HG03439 (cell line): ENCODE measurements at regions not wholly inside any gene's neighbourhood (a gene's known extent, or its start where the extent isn't known, plus 50 kb on each side); places are given as distances from the start of the nearest gene placed in this dataset.
"Not testable (repeated sequence)": the region's sequence is repeated elsewhere in the genome, so short reads cannot be mapped to it uniquely, and the experiment has no call there.

Source experiments
- ATAC-seq: cut with Tn5 transposase; IDR thresholded peaks from one replicate; pipeline ENCODE4 v1.9.1; 2021; ENCODE audit warnings: mild to moderate bottlenecking, moderate library complexity; ENCODE audit not compliant: unreplicated experiment

DNA sequence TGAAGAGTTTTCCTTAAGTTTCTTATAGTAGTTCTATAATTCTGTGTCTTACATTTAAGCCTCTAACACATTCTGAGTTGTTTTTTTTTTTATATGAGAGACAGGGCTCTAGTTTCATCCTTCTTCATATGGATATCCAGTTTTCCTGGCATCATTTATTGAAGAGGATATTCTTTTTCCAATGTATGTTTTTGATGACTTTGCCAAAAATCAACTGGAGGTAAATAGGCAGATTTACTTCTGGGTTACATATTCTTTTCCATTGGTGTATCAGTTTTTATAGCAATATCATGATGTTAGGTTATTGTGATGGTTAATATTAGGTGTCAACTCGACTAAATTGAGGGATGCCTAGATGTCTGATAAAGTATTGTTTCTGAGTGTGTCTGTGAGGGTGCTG is 650.7 kb upstream of the GRID2 start:
- ATAC-seq = no peak

DNA sequence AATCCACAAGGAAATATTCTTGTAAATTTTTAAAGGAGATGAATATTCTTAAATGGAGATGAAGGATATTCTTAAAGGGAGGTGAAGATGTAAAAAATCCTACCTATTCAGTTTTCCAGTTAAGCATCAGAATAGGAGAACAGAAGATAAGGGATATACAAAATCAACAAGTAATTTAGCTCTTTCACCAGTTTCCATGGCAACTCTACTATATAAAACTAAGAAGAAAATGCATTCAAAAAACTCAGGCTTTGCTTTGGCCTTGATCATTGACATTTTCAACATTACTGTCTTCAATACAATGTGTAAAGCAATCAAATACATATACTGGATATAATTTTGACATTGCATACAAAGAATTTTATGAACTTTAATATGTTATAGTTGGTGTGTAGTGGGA is 622.7 kb upstream of the GRID2 start:
- no peak for ATAC-seq

DNA sequence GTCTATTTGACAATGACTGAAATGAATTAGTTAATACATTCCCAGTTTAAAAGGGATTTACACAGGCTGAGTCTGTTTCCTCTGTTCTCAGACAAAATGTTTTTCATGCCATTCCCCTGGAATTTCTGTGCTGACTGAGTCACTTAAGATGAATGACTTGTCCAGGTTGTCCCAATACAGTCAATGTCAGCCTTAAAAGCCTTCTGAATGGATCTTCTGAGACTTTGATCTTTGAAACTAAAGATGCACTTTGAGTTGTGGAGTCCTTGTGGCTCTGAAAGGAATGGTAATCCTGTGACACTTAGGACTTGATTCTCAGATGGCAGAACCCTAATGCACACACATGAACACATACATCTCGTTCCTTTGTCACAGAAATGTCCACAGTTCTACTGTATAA is 622.2 kb upstream of the GRID2 start:
- no peak for ATAC-seq

DNA sequence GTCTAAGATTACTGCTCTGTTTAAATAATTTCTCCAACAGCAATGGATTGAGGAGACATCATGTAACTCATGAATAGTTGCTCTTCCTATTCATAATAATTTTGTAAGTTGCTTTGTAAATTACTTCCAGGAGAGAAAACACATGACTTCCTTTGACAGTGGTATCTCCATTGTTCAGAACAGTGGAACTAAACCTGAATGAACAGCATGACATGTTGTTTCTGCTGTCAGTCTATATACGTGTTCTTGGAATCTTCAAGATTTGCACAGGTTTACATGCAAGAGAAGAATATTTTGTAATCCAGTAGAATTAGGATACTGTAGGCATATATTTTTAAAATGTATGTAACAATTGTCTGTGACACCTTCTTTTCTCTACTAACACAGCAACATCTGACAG is 618.8 kb upstream of the GRID2 start:
- ATAC-seq = no peak

DNA sequence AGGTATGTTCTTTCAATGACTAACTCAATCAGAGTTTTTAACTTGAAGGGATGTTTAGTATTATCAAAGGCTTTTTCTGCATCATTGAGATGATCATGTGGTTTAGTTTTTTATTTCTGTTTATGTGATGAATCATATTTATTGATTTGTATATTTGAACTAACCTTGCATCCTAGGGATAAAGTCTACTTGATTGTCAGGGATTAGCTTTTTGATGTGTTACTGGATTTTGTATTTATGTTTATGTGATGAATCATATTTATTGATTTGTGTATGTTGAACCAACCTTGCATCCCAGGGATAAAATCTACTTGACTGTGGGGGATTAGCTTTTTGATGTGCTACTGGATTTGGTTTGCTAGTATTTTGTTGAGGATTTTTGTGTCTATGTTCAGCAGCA is 615.4 kb upstream of the GRID2 start:
- ATAC-seq = no peak

DNA sequence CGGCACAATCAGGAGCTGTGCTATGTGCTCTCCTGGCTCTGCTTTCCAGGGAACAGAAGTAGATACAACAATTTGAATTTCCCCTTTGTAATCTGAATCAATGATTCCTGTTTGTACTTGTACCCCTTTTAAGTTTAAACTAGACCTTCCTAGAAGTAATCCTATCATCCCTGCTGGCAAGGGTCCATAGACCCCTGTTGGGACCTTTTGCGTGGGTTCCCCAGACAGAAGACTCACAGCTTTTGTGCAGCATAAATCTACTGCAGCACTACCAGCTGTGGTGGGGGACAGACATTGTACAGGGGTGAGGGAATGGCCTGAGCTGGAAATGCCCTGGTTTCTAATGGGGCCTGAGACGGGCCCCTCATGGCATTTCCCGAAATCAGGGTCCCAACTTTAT is 604.1 kb upstream of the GRID2 start:
- not testable (repeated sequence) for ATAC-seq

DNA sequence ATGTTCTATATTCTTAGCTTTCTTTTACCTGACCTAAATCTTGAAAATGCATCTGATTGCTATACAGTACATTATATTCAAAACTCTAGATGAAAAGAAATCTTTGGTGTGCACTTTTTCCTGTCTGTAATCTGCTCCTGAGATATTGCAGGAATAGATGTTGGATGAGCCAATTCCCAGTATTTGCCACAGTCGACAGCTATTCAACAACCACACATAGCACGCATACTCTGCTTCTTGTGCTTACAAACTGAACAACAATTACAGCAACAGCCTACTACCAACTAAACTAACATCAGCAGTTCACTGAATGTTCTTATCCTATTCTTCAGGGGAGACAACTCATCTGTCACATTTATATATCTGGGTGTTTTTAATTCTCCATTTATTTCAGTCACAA is 573.9 kb upstream of the GRID2 start:
- no peak for ATAC-seq

DNA sequence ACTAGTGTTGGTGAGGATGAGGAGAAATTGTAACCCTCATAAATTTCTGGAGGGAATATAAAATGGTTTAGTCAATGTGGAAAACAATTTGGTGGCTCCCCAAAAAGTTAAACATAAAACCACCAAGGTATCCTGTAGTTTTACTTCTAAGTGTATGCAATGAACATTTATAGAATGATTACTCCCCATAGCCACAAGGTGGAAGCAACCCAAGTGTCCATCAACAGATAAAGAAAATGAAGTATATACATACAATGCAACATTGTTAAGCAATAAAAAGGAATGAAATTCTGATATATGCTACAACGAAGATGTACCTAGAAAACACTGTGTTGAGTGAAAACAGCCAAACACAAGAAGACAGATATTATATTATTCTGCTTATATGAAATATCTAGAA is 569.1 kb upstream of the GRID2 start:
- ATAC-seq = no peak

DNA sequence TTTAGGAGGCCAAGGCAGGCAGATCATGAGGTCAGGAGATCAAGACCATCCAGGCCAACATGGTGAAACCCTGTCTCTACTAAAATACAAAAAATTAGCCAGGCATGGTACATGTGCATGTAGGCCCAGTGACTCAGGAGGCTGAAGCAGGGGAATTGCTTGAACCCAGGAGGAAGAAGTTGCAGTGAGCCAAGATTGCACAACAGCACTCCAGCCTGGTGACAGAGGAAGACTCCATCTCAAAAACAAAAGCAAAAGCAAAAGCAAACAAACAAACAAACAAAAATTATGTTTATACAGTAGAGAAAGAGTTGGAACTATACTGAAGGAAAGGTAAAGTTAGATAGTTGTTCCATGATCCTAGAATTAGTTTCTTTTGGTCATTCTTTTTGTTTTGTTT is 564.9 kb upstream of the GRID2 start:
- ATAC-seq = not testable (repeated sequence)

DNA sequence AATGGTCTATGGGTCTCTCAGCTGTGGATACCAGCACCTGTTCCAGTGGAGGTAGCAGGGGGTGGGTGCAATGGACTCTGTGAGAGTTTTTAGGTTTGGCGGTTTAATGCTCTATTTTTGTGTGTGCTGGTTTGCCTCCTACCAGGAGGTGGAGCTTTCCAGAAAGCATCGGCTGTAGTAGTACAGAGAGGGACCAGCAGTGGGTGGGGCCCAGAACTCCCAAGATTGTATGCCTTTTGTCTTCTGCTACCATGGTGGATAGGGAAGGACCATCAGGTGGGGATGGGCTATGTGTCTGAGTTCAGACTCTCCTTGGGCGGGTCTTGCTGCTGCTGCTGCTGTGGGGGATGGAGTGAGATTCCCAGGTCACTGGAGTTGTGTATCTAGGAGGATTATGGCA is 557.2 kb upstream of the GRID2 start:
- ATAC-seq = no peak

DNA sequence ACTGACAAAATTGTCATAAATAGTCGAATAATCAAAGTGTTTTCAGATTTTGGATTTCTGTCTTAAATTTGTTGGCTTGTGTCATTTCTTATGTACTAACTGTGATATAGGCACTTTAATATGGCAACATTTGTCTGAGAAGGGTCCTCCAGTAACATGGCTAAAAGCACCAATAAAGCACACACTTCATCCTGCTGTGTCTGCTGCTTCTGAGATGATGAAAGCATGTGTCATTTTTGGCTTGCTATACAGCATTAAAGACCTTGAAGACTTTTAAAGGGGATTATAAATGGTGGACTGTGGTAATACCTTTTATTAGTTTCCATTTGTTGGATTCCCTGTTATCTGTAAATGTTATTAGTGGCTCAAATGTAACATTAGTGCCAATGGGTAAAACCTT is 551.8 kb upstream of the GRID2 start:
- no peak for ATAC-seq

DNA sequence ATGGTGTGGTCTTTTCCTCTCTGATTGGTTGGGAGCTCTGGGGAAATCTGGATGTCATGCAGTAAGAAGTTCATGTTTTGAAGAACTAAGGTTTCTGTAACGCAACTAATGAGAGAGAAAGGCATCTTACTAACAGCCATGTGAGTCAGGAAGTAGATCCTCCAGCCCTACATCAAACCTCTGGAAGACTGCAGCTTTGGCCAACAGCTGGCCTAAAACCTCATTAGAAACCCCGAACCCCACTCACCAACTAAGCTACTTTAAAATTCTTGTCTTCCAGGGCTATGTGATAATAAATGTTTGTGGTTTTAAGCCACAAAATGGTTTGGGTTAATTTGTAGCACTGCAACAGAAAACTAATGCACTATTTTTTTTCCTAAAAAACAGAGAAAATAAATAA is 549.0 kb upstream of the GRID2 start:
- no peak for ATAC-seq

DNA sequence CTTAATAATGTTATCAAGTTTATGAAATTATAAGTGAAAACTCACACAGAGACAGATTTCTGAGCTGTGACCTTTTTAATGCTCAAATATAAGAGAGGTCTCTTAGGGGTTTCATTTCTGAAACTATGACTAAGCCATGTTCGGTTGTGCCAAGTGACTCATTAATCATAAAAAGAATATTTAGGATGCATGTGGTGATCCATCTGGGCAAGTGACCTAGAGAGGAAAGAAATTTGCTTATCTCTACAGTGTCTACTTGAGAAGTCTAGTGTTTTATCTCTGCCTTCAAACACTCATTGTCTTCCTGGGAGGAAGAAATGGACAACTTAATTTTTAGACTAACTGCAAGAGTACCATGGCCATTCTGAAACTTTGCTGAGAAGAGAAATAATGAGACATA is 545.3 kb upstream of the GRID2 start:
- ATAC-seq = no peak

DNA sequence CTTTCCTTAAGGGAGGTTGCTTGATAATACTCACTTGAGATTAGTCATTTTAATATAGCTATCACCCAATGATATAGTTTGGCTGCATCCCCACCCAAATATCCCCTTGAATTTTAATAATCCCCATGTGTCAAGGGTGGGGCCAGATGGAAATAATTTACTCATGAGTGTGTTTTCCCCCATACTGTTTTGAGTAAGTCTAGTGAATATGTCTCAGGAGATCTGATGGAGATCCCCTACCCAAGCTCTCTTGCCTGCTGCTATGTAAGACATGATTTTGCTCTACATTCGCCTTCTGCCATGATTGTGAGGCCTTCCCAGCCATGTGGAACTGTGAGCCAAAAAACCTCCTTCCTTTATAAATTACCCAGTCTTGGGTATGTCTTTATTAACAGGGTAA is 539.7 kb upstream of the GRID2 start:
- ATAC-seq = no peak

DNA sequence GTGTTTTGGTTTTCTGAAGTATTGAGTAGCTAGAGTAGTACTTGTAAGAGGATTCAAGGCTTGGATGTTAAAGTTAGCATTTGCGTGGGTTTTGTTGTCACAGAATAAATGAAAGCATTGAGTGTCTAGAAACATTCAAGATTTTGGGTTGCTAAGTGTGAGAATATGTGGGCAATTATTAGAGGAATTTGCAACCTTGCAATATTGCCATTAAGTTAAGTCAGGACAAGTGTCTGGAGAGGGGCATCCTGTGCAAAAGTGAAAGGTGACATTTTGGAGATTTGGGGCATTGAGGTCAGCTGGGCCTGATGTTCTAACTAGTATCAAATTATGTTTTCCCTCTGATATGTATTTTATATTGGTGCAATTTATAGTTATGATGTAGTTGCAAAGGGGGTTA is 533.9 kb upstream of the GRID2 start:
- no peak for ATAC-seq

DNA sequence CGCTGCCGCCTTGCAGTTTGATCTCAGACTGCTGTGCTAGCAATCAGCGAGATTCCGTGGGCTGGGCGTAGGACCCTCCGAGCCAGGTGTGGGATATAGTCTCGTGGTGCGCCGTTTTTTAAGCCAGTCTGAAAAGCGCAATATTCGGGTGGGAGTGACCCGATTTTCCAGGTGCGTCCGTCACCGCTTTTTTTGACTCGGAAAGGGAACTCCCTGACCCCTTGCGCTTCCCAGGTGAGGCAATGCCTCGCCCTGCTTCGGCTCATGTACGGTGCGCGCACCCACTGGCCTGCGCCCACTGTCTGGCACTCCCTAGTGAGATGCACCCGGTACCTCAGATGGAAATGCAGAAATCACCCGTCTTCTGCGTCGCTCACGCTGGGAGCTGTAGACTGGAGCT is 512.1 kb upstream of the GRID2 start:
- ATAC-seq = not testable (repeated sequence)

DNA sequence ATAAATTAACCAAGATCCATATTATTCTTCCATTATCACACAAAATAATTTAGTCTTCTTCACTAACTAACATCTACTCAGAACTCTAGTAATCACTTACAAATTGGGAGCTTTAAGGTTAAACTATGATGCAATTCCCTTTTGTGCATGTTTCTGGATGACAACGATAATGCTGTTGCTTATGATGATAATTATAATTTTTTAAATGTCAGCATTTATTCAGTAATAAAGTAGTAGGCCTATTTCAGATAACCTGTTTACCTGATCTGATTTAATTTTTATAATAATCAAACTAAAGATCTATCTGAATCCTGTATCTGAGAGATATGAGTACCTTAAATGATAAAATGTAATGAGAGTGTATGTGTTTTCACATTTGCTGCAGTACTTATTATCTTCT is 507.8 kb upstream of the GRID2 start:
- ATAC-seq = no peak

DNA sequence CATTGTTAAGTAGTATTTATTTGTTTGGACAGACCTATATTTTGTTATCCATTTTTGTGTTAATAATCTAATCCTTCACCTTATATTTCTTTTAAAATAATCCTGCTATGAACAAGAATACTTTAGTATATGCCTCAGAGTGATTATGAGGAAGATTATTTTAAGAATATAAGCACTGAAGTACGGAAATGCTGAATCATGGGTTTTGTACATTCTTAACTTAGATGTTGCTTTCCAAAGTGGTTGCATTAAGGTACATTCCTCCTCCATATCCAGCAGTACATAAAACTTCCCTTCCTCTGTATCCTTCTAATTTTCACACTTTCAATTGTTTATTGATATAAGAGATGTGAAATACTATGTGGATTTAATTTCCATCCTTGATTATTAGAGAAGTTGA is 491.4 kb upstream of the GRID2 start:
- no peak for ATAC-seq

DNA sequence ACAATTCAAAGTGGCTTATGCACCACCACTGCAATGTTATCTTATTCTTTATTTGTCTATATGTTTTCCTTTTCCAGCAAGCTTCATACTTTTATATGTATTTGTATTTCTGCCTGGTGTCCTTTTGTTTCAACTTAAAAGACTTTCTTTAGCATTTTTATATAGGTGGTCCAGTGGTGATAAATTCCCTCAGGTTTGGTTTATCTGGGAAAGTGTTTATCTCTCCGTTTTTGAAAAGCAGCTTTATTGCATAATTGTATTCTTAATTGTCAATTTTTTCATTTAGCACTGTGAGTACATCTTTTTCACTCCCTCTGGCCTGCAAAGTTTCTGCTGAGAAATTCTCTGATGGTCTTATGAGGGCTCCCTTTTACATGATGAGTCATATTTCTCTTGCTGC is 479.0 kb upstream of the GRID2 start:
- ATAC-seq = no peak

DNA sequence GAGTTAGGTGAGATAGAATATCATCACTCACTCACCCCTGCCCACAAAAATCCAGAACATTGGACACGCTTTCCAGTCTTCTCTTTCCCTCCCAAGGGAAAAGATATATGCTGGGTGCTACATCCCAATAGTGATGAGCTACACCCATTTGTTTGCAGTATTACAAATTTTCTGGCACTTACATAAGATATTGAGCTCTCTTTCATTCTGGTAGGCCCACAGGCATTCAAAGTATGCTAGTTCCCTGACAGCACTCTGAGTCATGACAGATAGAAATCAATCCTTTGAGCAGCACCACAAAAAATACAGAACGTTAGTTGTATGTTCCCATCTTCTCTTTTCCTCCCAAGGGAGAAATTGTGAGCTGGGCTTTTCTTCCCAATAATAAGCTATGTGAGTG is 477.6 kb upstream of the GRID2 start:
- ATAC-seq = no peak

DNA sequence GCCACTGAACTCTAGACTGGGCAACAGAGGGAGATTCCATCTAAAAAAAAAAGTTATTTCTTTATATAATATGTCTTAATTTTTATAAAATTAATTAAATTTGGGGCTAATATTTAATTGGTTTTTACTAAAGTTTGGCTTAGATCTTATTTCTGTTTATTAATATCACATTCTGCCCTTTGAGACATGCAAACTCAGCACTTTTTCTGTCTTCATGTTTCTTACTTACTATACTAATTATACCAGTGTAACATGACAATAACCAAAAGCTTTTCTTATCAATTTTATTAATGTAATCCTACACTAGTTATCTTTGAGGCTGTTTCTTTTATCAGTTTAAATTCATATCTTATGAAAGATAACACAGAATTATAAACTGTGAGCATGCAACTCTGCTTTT is 475.9 kb upstream of the GRID2 start:
- ATAC-seq = no peak

DNA sequence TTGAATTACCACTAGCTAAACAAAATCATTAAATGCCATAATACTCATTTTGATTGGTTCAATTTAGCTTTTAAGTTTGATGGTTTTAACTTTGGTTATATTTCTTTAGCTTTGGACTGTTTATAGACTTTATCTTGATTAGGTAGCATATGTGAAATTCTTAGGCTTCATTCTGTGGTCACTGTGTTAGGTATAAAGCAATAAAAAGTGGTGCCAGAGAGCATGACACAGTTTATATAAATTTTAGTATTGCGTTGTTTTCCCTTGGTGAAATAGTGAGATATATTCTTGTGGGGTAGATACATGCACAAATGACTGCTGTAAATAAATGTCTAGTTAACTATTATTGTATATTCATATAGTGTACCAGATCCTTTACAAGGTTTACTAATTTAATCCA is 474.2 kb upstream of the GRID2 start:
- no peak for ATAC-seq

DNA sequence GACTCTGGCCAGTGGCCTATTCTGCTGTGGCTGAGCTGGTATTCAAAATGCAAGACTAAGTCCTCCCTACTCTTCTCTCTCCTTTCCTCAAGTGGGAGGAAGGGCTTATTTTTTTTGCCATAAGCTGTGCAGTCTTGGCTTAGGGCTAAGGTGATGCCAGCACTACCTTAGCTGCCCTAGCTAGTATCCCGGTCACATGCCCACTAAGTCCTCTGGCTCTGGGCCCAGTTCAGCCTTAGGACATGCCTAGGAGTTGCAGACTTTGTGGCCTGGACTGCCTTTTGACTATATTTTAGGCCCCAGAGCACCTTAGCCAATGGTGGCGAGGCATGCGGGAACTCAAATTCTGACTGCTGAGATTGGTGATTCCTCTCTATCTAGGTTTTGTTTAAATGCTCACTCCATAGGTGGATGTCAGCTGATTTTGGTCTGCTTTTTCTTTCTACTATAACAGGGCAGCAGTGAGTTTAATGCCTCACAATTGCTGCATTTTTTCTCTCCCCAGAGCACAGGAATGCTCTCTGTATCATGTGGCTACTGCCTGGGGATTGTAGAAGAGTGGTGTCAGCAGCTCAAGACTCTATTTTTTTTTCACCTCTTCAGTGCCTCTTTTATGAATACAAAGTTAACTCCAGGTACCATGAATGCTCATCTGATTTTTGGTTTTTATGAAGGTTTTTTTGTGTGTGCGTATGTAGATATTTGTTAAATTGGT is 472.9 kb upstream of the GRID2 start:
- no peak for ATAC-seq
